Upper lobe of left lung (tissue), 6 donors: ENCODE measurements at regions not wholly inside any gene's neighbourhood (a gene's known extent, or its start where the extent isn't known, plus 50 kb on each side); places are given as distances from the start of the nearest gene placed in this dataset.
"Not testable (repeated sequence)": the region's sequence is repeated elsewhere in the genome, so short reads cannot be mapped to it uniquely, and the experiment has no call there.

Experiments
- ATAC-seq, 2 donors: fragments of 200-7000 bp; cut with Tn5 transposase; one replicate each; pipeline ENCODE4 v1.9.1; 2022; ENCODE audit warnings: mild to moderate bottlenecking in 2 of 2, moderate library complexity in 2 of 2; ENCODE audit not compliant: low FRiP score in 2 of 2
- DNase-seq, 2 donors: peaks; one replicate each; pipeline ENCODE4 v3.0.0-alpha.2; 2019 to 2020
- H3K27ac ChIP-seq, 4 donors: fragments of 200-600 bp; sonication (generic); one replicate each; pipeline ENCODE4 v1.5.1; 2016 to 2019
- H3K27me3 ChIP-seq, 4 donors: fragments of 200-600 bp; sonication (generic); one replicate each; pipeline ENCODE4 v1.5.1; 2017 to 2019
- H3K36me3 ChIP-seq, 4 donors: fragments of 200-600 bp; sonication (generic); one replicate each; pipeline ENCODE4 v1.5.1; 2016 to 2019
- H3K4me1 ChIP-seq, 4 donors: fragments of 200-600 bp; sonication (generic); one replicate each; pipeline ENCODE4 v1.5.1; 2018 to 2019
- H3K4me3 ChIP-seq, 4 donors: fragments of 200-600 bp; sonication (generic); one replicate each; pipeline ENCODE4 v1.5.1; 2017 to 2019; ENCODE audit warnings: mild to moderate bottlenecking in 2 of 4, moderate library complexity in 1 of 4
- H3K9me3 ChIP-seq, 4 donors: fragments of 200-600 bp; sonication (generic); one replicate each; pipeline ENCODE4 v1.5.1; 2018 to 2019
- CTCF ChIP-seq, 6 experiments: fragments of 450-650 bp in 4 of 6; fragments of 200-600 bp in 2 of 6; sonication (generic) in 2 of 6; IDR thresholded peaks; one replicate each; pipeline ENCODE4 v1.5.1; 2016 to 2019; ENCODE audit warnings: antibody characterized with exemption in 6 of 6
- EP300 ChIP-seq, 4 donors: sonication (generic); formaldehyde crosslinking; IDR thresholded peaks; one replicate each; pipeline ENCODE4 v1.5.1; 2017; ENCODE audit warnings: antibody characterized with exemption in 4 of 4, control low read depth in 2 of 4
- POLR2A ChIP-seq, 4 donors: fragments of 450-650 bp; IDR thresholded peaks; one replicate each; pipeline ENCODE4 v1.5.1; 2016 to 2017; ENCODE audit warnings: antibody characterized with exemption in 4 of 4, mild to moderate bottlenecking in 2 of 4
- POLR2AphosphoS5 ChIP-seq, 2 donors: sonication (generic); formaldehyde crosslinking; IDR thresholded peaks; one replicate each; pipeline ENCODE4 v1.5.1; 2017; ENCODE audit warnings: antibody characterized with exemption in 2 of 2
- WGBS, 2 donors: methylation state at CpG; one replicate each; pipeline ENCODE4 v1.1.5; 2017 to 2018; 5-methylcytosine and 5-hydroxymethylcytosine counted together
- donor health status: DM: no; HTN: no; CAD: no; lungs with moderate emphysema.
- donor health status: DM: no; HTN: yes; CAD: no; lungs with severe emphysema.

- no peaks in the 10 kb centered on the region for H3K36me3 ChIP-seq
- TF ChIP-seq EP300 (IDR thresholded peaks at IDR 0.05) = no peak
- TF ChIP-seq POLR2A (IDR thresholded peaks at IDR 0.05) = no peak
- no peak for TF ChIP-seq CTCF (IDR thresholded peaks at IDR 0.05)
- TF ChIP-seq POLR2AphosphoS5 (IDR thresholded peaks at IDR 0.05) = no peak
- H3K4me1 ChIP-seq = no peaks in the 10 kb centered on the region
- H3K27ac ChIP-seq = no peak overlapping the region
- no peaks in the 10 kb centered on the region for H3K27me3 ChIP-seq
- DNase-seq (no peak), ATAC-seq (no peak)
- 72 to 78% methylated on average over 4 to 5 of the region's 5 CpGs for WGBS, 2 donors
- no peaks in the 10 kb centered on the region for H3K9me3 ChIP-seq
- no peak overlapping the region for H3K4me3 ChIP-seq
Measured at GRCh38 chr12:67045650-67046049, 223.5 kb upstream of the CAND1 start.

GRCh38 chr12:67046062-67046461 is 223.1 kb upstream of the CAND1 start:
- Histone ChIP-seq H3K4me1 (no peaks in the 10 kb centered on the region), H3K27ac (no peak overlapping the region), H3K36me3 (no peaks in the 10 kb centered on the region), H3K4me3 (no peak overlapping the region), H3K27me3 (no peaks in the 10 kb centered on the region), H3K9me3 (no peaks in the 10 kb centered on the region)
- no peak for TF ChIP-seq POLR2AphosphoS5 (IDR thresholded peaks at IDR 0.05)
- TF ChIP-seq CTCF (IDR thresholded peaks at IDR 0.05) = no peak
- no peak for TF ChIP-seq POLR2A (IDR thresholded peaks at IDR 0.05)
- TF ChIP-seq EP300 (IDR thresholded peaks at IDR 0.05) = no peak
- 79% methylated on average over 4 of the region's 4 CpGs for whole genome bisulfite sequencing, 2 donors
- ATAC-seq (no peak), DNase-seq (no peak)

GRCh38 chr12:67047634-67048033 is 221.5 kb upstream of the CAND1 start:
- 73 to 82% methylated on average over 2 of the region's 2 CpGs for WGBS, 2 donors
- TF ChIP-seq CTCF (IDR thresholded peaks at IDR 0.05) (no peak), POLR2AphosphoS5 (IDR thresholded peaks at IDR 0.05) (no peak), POLR2A (IDR thresholded peaks at IDR 0.05) (no peak)
- no peaks in the 10 kb centered on the region for H3K9me3 ChIP-seq
- H3K4me3 ChIP-seq = no peak overlapping the region
- H3K36me3 ChIP-seq = no peaks in the 10 kb centered on the region
- ATAC-seq = no peak
- H3K27me3 ChIP-seq = no peaks in the 10 kb centered on the region
- H3K4me1 ChIP-seq = no peaks in the 10 kb centered on the region
- no peak overlapping the region for H3K27ac ChIP-seq
- DNase-seq = no peak

- ATAC-seq (no peak), DNase-seq (no peak)
- Histone ChIP-seq H3K4me3 (no peak overlapping the region), H3K4me1 (no peaks in the 10 kb centered on the region), H3K27me3 (no peaks in the 10 kb centered on the region), H3K36me3 (no peaks in the 10 kb centered on the region), H3K27ac (no peak overlapping the region), H3K9me3 (no peaks in the 10 kb centered on the region)
- 83 to 87% methylated on average over 5 of the region's 5 CpGs for WGBS, 2 donors
- no peak for TF ChIP-seq CTCF (IDR thresholded peaks at IDR 0.05)
- TF ChIP-seq POLR2A (IDR thresholded peaks at IDR 0.05) = no peak
Measured at GRCh38 chr12:67048371-67048770, 220.8 kb upstream of the CAND1 start.

- H3K27ac ChIP-seq, ATAC-seq, H3K4me1 ChIP-seq, DNase-seq, H3K9me3 ChIP-seq, H3K27me3 ChIP-seq, H3K4me3 ChIP-seq, H3K36me3 ChIP-seq: not testable (repeated sequence)
- WGBS, 2 donors = 67 to 74% methylated on average over 4 of the region's 4 CpGs
Measured at GRCh38 chr12:67049199-67049598, 220.0 kb upstream of the CAND1 start.

- no peak overlapping the region for H3K27ac ChIP-seq
- H3K36me3 ChIP-seq = no peaks in the 10 kb centered on the region
- no peaks in the 10 kb centered on the region for H3K9me3 ChIP-seq
- ATAC-seq (no peak), DNase-seq (no peak)
- H3K4me1 ChIP-seq = no peaks in the 10 kb centered on the region
- H3K27me3 ChIP-seq = no peaks in the 10 kb centered on the region
- TF ChIP-seq CTCF (IDR thresholded peaks at IDR 0.05) (no peak), POLR2A (IDR thresholded peaks at IDR 0.05) (no peak), POLR2AphosphoS5 (IDR thresholded peaks at IDR 0.05) (no peak), EP300 (IDR thresholded peaks at IDR 0.05) (no peak)
- H3K4me3 ChIP-seq = no peak overlapping the region
Measured at GRCh38 chr12:67052981-67053380, 216.2 kb upstream of the CAND1 start.
